Upper lobe of right lung (tissue), 1 donor: ENCODE measurements at regions not wholly inside any gene's neighbourhood (a gene's known extent, or its start where the extent isn't known, plus 50 kb on each side); places are given as distances from the start of the nearest gene placed in this dataset.
"Not testable (repeated sequence)": the region's sequence is repeated elsewhere in the genome, so short reads cannot be mapped to it uniquely, and the experiment has no call there.

Experiments used
- ATAC-seq: fragments of 200-7000 bp; cut with Tn5 transposase; one replicate; pipeline ENCODE4 v1.9.1; 2020; ENCODE audit warnings: mild to moderate bottlenecking, moderate library complexity
- DNase-seq: peaks from one replicate; pipeline ENCODE4 v3.0.0-alpha.2; 2020
- H3K27ac ChIP-seq: fragments of 200-600 bp; one replicate; pipeline ENCODE4 v1.8.0; 2022
- H3K27me3 ChIP-seq: fragments of 200-600 bp; one replicate; pipeline ENCODE4 v1.8.0; 2022; ENCODE audit warnings: mild to moderate bottlenecking
- H3K36me3 ChIP-seq: fragments of 200-600 bp; one replicate; pipeline ENCODE4 v1.8.0; 2022
- H3K4me1 ChIP-seq: fragments of 200-600 bp; one replicate; pipeline ENCODE4 v1.8.0; 2022
- H3K4me3 ChIP-seq: fragments of 200-600 bp; one replicate; pipeline ENCODE4 v1.8.0; 2022; ENCODE audit warnings: mild to moderate bottlenecking
- H3K9me3 ChIP-seq: fragments of 200-600 bp; one replicate; pipeline ENCODE4 v1.8.0; 2022
- intact Hi-C: fragments of 100-400 bp; cut with DNase I; formaldehyde crosslinking; loops from one replicate; pipeline ENCODE4 v1.11.0; 2022
- TF ChIP-seq, protein P1 (sequence below): fragments of 200-600 bp; IDR thresholded peaks from one replicate; pipeline ENCODE4 v1.8.0; 2022; ENCODE audit warnings: antibody characterized with exemption
- donor health status: DM: no; HTN: yes; CAD: no; lungs with severe emphysema.

DNA sequence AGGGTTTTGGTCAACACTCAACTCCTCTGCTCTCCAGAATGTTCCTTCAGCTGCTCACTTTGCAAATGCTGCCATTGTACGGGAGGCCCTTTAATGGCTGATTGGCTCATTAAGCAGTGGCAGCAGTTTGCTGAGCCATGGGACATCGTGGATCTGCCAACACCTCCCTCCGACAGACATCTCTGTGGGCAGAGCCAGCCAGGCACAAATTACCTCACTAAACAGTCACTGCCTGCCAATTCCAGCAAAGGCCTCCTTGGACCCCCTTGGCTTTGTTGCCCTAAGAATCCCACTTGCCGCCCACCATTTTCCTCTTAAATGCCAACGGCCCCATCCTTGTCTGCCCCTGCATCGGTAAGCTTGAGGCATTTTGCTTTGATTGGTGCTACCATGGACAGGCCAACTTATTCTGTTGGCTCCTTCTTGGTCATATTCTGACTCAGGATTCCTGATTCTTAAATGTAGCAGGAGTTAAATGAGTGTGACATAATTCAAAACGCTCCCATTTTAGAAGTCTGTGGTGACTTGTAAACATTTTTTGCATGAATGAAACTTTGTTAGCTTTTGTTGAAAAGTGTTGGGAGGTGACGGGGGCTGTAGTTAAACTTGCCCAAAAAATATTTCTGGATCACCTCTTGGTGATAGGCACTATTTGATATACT is 57.5 kb upstream of the LMO2 start:
- Histone ChIP-seq H3K9me3 (no peaks in the 10 kb centered on the region), H3K4me3 (no peak overlapping the region), H3K27ac (no peak overlapping the region), H3K27me3 (no peaks in the 10 kb centered on the region), H3K36me3 (no peaks in the 10 kb centered on the region), H3K4me1 (no peaks in the 10 kb centered on the region)
- intact Hi-C loops: no loop called here
- TF ChIP-seq, protein P1, sequence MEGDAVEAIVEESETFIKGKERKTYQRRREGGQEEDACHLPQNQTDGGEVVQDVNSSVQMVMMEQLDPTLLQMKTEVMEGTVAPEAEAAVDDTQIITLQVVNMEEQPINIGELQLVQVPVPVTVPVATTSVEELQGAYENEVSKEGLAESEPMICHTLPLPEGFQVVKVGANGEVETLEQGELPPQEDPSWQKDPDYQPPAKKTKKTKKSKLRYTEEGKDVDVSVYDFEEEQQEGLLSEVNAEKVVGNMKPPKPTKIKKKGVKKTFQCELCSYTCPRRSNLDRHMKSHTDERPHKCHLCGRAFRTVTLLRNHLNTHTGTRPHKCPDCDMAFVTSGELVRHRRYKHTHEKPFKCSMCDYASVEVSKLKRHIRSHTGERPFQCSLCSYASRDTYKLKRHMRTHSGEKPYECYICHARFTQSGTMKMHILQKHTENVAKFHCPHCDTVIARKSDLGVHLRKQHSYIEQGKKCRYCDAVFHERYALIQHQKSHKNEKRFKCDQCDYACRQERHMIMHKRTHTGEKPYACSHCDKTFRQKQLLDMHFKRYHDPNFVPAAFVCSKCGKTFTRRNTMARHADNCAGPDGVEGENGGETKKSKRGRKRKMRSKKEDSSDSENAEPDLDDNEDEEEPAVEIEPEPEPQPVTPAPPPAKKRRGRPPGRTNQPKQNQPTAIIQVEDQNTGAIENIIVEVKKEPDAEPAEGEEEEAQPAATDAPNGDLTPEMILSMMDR: no peak
- ATAC-seq: no peak
- DNase-seq: no peak

DNA sequence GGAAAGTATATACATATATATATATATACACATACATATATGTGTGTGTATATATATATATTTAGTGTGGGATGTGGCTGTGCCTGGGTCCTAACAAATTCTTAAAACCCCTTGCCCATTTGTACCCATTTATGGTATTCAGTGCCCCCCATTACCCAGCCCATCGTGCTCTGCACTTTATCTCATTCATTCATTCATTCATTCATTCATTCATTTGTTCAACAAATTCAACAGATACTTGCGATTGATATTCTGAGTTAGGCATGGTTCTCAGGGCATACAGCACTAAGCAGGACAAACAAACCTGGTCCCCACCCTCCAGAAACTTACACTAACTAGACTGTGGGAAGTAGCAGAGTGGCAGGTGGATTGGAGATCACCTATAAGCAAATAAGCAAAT is 56.6 kb upstream of the LMO2 start:
- Histone ChIP-seq H3K27me3 (no peaks in the 10 kb centered on the region), H3K36me3 (no peaks in the 10 kb centered on the region), H3K27ac (no peak overlapping the region), H3K9me3 (no peaks in the 10 kb centered on the region), H3K4me1 (no peaks in the 10 kb centered on the region), H3K4me3 (no peak overlapping the region)
- DNase-seq (no peak), ATAC-seq (no peak)
- intact Hi-C loops: no loop called here
- TF ChIP-seq, protein P1: no peak

DNA sequence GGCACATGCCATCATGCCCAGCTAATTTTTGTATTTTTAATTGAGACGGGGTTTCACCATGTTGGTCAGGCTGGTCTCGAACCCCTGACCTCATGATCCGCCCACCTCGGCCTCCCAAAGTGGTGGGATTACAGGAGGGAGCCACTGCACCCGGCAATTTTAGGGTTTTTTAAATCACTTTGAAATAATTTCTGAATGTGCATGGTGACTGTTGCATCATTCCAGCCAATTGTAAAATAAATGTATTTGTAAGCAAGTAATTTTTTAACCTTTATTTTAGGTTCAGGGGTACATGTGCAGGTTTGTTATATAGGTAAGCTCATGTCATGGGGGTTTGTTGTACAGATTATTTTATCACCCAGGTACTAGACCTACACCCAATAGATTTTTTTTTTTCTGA is 56.0 kb upstream of the LMO2 start:
- intact Hi-C loops, ATAC-seq: not testable (repeated sequence)

DNA sequence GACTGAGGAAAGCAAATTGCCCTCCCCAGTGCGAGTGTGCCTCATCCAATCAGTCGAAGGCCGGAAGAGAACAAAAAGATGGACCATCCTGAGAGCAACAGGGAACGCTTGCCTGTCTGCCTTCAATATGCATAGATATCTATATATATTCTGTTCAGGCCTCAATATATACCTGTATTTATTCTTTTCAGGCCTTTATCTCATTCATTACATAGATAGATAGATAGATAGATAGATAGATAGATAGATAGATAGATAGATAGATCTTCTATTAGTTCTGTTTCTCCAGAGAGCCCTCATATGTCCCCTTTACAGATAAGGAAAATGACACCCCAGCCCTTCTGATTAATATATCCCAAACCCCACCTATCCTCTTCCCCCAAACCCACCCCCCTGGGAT is 55.1 kb upstream of the LMO2 start:
- intact Hi-C loops: no loop called here
- TF ChIP-seq, protein P1: no peak
- no peaks in the 10 kb centered on the region for H3K36me3 ChIP-seq
- H3K9me3 ChIP-seq: no peaks in the 10 kb centered on the region
- H3K4me3 ChIP-seq: no peak overlapping the region
- ATAC-seq (no peak), DNase-seq (no peak)
- no peaks in the 10 kb centered on the region for H3K27me3 ChIP-seq
- no peak overlapping the region for H3K27ac ChIP-seq
- no peaks in the 10 kb centered on the region for H3K4me1 ChIP-seq

More for the DNA sequence above, 56.0 kb upstream of the LMO2 start:
- not testable (repeated sequence) for DNase-seq, H3K27ac ChIP-seq, H3K36me3 ChIP-seq, H3K4me1 ChIP-seq, H3K27me3 ChIP-seq, H3K4me3 ChIP-seq, H3K9me3 ChIP-seq

DNA sequence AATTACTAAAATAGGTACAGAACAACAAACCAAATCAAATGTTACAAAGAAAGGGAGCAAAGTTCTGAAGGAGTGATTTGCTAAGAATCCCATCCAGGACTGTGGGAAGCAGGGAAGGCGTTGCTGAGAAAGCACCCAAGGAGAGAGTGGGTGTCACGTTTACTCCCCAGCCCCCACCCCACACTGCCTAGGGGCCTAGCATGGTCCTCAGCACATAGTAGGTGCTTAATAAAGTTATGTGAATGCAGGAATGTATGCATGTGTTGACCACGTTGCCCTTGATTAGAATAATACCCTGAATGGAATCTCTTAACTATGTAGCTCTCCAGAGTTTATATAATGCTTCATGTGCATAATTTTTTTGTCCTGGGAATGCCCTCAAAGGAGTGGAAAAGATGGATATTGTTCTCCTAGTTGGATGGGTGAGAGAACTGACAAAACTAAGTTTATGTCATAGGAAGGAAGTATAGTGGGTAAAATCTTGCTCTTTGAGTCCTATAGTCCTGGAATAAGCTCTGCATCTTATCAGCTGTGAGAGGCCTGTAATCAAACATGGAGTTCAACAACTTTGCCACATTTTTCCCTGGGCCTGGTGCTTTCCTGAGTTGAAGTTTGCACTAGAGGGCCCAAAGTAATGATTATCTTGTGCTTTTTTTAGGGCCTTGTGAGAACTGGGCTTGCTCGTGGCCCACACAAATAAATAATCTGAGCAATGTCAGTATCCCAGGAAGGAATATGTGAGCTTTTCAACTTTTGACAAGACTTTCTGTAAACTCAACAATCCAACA is 53.8 kb upstream of the LMO2 start:
- Histone ChIP-seq H3K4me3 (no peak overlapping the region), H3K27ac (no peak overlapping the region), H3K4me1 (no peaks in the 10 kb centered on the region), H3K36me3 (no peaks in the 10 kb centered on the region), H3K27me3 (no peaks in the 10 kb centered on the region), H3K9me3 (no peaks in the 10 kb centered on the region)
- ATAC-seq (no peak), DNase-seq (no peak)
- TF ChIP-seq, protein P1: no peak
- intact Hi-C loops: no loop called here

DNA sequence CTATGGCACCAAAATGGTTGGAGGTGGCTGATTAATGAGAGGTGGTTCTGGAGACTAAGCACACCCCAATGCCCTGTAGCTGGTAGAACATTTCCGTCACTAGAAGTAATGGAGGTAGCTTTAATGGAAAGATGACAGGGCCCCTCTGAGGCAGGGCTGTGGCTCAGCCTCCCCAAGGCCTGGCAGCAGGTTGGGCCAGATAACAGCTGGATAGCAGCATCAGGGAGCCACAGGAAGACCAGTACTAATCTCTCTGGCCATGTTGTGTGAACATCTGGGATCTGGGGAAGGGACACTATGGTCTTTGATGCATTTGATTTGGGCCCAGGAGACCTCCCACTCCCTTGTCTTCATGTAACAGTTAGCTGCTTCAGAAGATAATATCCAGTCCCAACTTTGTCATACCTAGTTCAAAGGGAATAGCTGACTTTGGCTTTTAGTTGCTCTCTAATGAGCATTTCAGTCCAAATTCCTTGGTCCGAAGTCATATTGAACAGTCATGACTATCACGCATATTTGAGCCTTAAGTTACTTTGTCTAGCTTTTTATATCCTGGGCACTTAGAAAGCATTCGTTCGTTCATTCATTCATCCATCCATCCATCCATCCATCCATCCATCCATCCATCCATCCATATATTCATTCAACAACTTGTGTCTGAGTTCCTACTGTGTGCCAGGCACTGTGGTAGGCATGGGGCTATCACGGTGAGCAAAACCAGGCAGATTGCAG is 53.0 kb upstream of the LMO2 start:
- TF ChIP-seq, protein P1: no peak
- H3K4me1 ChIP-seq: no peaks in the 10 kb centered on the region
- no peak for DNase-seq
- H3K4me3 ChIP-seq: no peak overlapping the region
- ATAC-seq: no peak
- H3K36me3 ChIP-seq: no peaks in the 10 kb centered on the region
- intact Hi-C loops: no loop called here
- H3K27ac ChIP-seq: no peak overlapping the region
- no peaks in the 10 kb centered on the region for H3K27me3 ChIP-seq
- H3K9me3 ChIP-seq: no peaks in the 10 kb centered on the region
